Central memory CD8-positive, alpha-beta T cell (primary cell): ENCODE measurements at regions not wholly inside any gene's neighbourhood (a gene's known extent, or its start where the extent isn't known, plus 50 kb on each side); places are given as distances from the start of the nearest gene placed in this dataset.
"Not testable (repeated sequence)": the region's sequence is repeated elsewhere in the genome, so short reads cannot be mapped to it uniquely, and the experiment has no call there.

Experiments used
- ATAC-seq: fragments of 150-1000 bp; cut with Tn5 transposase; replicated peaks from 2 replicates; pipeline ENCODE4 v1.10.0; 2022; ENCODE audit warnings: mild to moderate bottlenecking, moderate FRiP score, moderate number of reproducible peaks; ENCODE audit not compliant: poor library complexity, severe bottlenecking; ENCODE audit errors: extremely low read depth
- DNase-seq, 2 donors: peaks; one replicate each; pipeline ENCODE4 v3.0.0; 2021; ENCODE audit warnings: low spot score in 2 of 2
- H3K27ac Mint-ChIP-seq: one replicate; pipeline ENCODE4 v1.8.0; 2022; ENCODE audit warnings: low read depth, mild to moderate bottlenecking, moderate library complexity, mixed read lengths
- H3K27me3 Mint-ChIP-seq: one replicate; pipeline ENCODE4 v1.8.0; 2022; ENCODE audit warnings: mixed read lengths
- H3K36me3 Mint-ChIP-seq: one replicate; pipeline ENCODE4 v1.8.0; 2022; ENCODE audit warnings: mild to moderate bottlenecking, moderate library complexity, mixed read lengths; ENCODE audit not compliant: insufficient read depth
- H3K4me1 Mint-ChIP-seq: one replicate; pipeline ENCODE4 v1.8.0; 2022; ENCODE audit warnings: mixed read lengths
- H3K4me3 Mint-ChIP-seq: one replicate; pipeline ENCODE4 v1.8.0; 2022; ENCODE audit warnings: mild to moderate bottlenecking, moderate library complexity, mixed read lengths
- H3K9me3 Mint-ChIP-seq: one replicate; pipeline ENCODE4 v1.8.0; 2022; ENCODE audit warnings: mixed read lengths

DNA sequence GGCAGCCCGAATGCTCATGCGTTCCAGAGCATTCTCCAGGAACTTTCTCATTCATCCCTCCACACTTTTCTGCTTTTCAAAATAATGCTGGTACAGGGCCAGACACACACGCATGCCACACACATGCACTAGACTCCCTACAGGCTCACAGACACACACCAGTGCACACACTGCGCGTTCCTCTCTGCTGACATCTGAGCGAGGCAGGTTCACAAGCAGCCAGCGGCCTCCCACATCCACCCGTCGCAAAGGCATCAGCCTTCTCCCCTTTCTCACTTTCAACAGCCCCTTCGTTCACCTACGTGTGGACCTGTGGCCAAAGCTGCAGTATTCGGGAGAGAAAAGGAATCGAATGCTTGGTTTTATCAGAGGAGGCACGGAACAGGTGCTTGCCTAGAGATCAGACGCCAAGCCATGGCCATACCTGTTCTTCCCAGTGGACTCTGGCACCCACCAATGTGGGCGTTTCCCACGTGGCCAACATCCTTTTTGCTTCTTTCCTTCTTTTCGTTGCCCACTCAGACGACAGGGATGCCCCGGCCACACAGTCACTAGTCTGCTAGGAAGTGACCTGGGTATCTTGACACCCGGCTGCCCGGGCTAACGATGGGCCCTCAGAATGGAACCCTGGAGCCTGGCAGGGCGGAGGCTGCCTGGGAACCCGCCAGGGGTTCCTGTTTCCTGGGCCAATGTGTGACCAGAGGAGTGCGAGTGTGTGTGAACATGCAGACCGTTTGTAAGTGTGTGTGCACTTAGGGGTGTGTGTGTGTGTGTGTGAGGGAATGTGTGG lies 85.8 kb upstream of the ID2 start:
- no peaks in the 10 kb centered on the region for H3K4me1 Mint-ChIP-seq
- H3K36me3 Mint-ChIP-seq, result peaks cover 1% of the 10 kb centered on the region
- no peak overlapping the region for H3K4me3 Mint-ChIP-seq
- no peak overlapping the region for H3K27ac Mint-ChIP-seq
- DNase-seq (no peak), ATAC-seq (no peak)
- H3K9me3 Mint-ChIP-seq, result no peaks in the 10 kb centered on the region
- H3K27me3 Mint-ChIP-seq, result no peaks in the 10 kb centered on the region

DNA sequence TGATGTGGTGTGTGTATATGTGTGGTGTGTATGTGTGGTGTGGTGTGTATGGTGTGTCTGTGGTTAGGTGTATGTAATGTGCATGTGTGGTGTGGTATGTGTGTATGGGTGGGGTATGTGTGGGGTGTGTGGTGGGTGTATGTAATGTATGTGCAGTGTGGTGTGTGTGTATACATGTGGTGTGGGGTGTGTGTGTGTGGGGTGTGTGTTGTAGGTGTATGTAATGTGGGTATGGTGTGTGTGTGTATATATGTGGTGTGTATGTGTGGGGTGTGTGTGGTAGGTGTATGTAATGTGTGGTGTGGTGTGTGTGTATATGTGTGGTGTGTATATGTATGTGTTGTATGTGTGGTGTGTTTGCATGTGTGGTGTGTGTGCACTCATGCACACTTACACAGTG lies 84.8 kb upstream of the ID2 start:
- Mint-ChIP-seq H3K27ac (no peak overlapping the region), H3K27me3 (no peaks in the 10 kb centered on the region), H3K4me3 (no peak overlapping the region), H3K4me1 (no peaks in the 10 kb centered on the region), H3K9me3 (no peaks in the 10 kb centered on the region), H3K36me3 (peaks cover 1% of the 10 kb centered on the region)
- no peak for DNase-seq
- ATAC-seq, result no peak

DNA sequence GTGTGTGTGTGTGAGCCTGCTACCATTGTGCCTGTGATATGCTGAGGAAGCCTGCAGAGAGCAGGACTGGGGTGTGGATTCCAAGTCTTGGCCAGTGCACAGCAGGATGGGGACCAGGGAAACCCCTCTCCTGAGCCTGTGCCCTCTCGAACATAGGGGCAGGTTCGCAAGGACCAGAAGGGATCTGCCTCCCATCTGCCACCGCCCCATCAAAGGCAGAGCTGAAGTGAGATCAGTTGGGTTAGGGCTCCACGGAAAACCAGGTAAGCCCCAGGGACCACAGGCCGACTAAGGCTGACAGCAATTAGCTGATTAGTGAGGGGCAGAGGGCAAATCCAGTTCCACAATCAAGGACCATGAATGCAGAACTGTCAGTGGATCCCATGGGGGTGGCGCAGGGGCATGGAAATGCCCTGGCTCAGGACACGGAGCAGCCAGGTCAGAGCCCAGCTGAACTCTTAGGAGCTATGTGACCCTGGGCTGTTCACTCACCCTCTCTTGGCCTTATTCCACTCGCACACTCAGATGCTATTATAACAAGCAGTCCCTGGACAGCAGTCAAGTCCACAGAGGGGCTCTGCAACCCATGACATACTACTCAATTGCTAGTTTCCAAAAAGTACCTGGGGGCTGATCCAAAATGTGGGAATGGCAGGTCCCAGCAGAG lies 84.2 kb upstream of the ID2 start:
- Mint-ChIP-seq H3K4me3 (no peak overlapping the region), H3K4me1 (no peaks in the 10 kb centered on the region), H3K36me3 (peaks cover 1% of the 10 kb centered on the region), H3K9me3 (no peaks in the 10 kb centered on the region), H3K27ac (no peak overlapping the region), H3K27me3 (no peaks in the 10 kb centered on the region)
- ATAC-seq (no peak), DNase-seq (no peak)

DNA sequence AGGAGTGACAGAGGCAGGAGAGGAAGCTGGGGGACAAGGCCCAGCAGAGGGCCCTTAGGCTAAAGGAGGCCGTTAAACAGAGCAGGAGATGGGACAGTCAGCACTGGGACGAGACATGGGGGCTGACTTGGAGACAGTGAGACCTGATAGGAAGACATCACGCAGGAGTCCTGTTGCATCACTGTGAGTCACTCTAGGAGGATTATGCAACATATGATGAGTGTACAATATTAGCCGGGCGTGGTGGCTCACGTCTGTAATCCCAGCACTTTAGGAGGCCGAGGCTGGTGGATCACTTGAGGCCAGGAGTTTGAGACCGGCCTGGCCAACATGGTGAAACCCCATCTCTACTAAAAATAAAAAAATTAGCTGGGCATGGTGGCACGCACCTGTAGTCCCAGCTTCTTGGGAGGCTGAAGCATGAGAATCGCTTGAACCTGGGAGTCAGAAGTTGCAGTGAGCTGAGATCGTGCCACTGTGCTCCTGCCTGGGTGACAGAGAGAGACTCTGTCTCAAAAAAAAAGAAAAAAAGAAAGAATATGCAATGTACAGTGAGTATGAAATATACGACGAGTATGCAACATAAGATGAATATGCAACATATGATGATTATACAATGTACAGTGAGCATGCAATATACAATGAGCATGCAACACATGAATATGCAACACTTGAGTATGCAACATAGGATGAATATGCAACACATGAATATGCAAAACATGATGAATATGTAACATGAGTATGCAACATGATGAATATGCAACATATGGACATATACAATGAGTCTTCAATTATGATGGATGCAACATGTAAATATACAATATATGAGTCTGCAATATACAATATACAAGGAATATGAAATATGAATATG lies 83.3 kb upstream of the ID2 start:
- H3K27ac Mint-ChIP-seq, result no peak overlapping the region
- peaks cover under 1% of the 10 kb centered on the region for H3K36me3 Mint-ChIP-seq
- no peaks in the 10 kb centered on the region for H3K27me3 Mint-ChIP-seq
- DNase-seq, result no peak
- no peaks in the 10 kb centered on the region for H3K4me1 Mint-ChIP-seq
- no peaks in the 10 kb centered on the region for H3K9me3 Mint-ChIP-seq
- ATAC-seq, result no peak
- no peak overlapping the region for H3K4me3 Mint-ChIP-seq

DNA sequence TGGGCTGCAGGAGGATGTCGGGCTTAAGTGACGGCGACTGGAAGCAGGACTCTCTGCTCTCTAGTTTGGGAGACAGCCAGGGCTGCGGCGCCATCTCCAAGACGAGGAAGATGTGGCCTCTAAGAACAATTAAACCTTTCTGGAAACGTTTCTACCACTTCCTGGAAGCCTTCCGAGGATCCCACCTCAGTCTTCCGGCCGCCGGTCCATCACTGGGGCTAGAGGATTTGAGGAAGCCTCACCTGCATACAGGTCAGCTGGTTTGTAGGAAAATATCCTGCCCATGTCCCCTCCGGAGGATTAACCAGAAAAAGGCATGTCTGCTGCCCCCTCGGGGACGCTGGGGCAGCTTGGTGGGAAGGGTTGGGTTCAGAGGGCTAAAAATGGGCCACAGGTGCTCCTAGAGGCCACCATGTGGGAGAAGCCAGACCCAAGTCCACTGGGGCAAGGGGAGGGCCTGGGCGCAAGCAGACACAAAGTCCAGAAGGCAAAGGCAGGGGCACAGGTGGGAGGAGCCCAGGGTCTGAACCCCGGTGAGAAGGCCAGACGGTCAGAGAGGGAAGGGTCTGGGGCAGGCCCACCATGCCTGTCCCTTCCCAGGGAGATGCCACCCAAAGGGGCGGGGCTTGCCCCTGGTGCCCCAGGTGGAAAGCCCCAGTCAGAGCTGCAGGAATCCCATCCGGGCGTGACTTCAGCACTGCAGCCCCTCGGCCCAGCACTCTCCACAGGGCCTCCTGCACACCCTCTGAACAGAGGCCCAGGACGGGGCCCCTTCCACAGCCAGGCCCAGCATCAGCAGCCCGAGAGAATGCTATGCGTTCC lies 82.2 kb upstream of the ID2 start:
- H3K4me1 Mint-ChIP-seq, result no peaks in the 10 kb centered on the region
- ATAC-seq, result no peak
- H3K27ac Mint-ChIP-seq, result no peak overlapping the region

DNA sequence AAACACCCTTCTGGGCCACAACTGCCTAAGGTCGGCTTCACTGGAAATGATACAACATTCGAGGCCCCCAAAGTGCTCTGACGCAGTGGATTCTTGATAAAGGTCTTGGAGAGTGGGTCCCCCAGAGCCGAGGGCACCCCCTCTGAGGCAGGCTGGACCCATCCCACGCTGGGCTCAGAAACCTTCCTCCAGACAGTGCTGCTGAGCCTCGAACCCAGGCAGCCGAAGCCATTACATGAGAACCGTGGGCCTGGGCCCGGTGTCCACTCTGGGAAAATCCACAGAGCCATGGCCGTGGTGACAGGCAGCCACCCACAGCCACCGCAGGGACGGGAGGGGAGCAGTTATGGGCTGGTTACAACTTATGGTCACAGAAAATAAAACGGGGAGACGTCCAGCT lies 81.4 kb upstream of the ID2 start:
- no peaks in the 10 kb centered on the region for H3K27me3 Mint-ChIP-seq
- H3K36me3 Mint-ChIP-seq, result no peaks in the 10 kb centered on the region
- DNase-seq, result no peak
- ATAC-seq, result no peak
- no peaks in the 10 kb centered on the region for H3K4me1 Mint-ChIP-seq
- no peak overlapping the region for H3K27ac Mint-ChIP-seq
- no peak overlapping the region for H3K4me3 Mint-ChIP-seq
- H3K9me3 Mint-ChIP-seq, result no peaks in the 10 kb centered on the region

More for the DNA sequence above, 82.2 kb upstream of the ID2 start:
- no peaks in the 10 kb centered on the region for H3K27me3 Mint-ChIP-seq
- H3K9me3 Mint-ChIP-seq, result no peaks in the 10 kb centered on the region
- no peak overlapping the region for H3K4me3 Mint-ChIP-seq
- no peak for DNase-seq
- no peaks in the 10 kb centered on the region for H3K36me3 Mint-ChIP-seq

DNA sequence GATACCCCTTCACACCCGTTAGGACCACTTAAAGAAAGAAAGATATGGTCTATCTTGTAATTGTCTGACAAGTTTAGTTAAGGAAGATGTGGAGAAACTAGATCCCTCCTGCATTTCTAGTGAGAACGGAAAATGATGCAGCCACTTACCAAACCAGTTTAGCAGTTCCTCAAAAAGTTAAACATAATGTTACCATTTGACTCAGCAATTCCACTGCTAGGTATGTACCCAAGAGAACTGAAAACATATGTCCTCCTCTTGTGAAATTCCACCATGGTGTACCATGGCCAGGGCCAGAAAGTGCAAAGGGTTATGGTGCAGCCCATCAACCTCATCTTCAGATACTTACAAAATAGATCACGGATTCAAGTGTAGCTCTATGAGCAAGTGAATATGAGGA lies 79.0 kb upstream of the ID2 start:
- no peak for DNase-seq
- H3K9me3 Mint-ChIP-seq, result no peaks in the 10 kb centered on the region
- H3K4me1 Mint-ChIP-seq, result peaks cover 5% of the 10 kb centered on the region
- H3K4me3 Mint-ChIP-seq, result no peak overlapping the region
- no peaks in the 10 kb centered on the region for H3K36me3 Mint-ChIP-seq
- ATAC-seq, result no peak
- no peaks in the 10 kb centered on the region for H3K27me3 Mint-ChIP-seq
- H3K27ac Mint-ChIP-seq, result no peak overlapping the region

DNA sequence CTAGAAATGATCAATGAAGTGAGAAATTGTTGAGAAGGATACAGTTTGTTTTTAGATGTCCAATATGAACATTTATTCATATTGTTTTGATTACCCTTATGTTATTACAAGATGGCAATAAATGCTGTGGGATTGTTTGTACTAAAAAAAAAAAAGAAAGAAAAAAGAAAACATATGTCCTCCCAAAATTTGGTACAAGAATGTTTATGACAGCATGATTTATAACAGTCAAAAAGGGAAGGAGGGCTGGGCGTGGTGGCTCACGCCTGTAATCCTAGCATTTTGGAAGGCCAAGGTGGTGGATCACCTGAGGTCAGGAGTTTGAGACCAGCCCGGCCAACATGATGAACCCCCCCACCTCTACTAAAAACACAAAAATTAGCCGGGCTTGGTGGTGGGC lies 78.5 kb upstream of the ID2 start:
- not testable (repeated sequence) for DNase-seq, H3K9me3 Mint-ChIP-seq, H3K27ac Mint-ChIP-seq, H3K36me3 Mint-ChIP-seq, H3K4me3 Mint-ChIP-seq, H3K4me1 Mint-ChIP-seq, ATAC-seq, H3K27me3 Mint-ChIP-seq

DNA sequence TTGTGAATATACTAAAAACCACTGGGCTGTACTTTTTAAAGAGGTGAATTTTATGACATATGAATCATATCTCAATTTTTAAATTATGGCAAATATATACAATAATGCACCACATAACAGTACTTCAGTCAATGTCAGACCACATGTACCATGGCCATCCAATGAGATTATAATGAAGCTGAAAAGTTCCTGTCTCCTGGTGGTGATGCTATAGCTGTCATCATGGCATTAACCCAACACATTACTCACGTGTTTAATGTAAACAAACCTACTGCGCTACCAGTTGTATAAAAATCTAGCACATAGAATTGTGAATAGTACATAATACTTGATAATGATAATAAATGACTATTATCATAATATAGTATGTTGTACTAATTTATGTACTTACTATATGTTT lies 77.6 kb upstream of the ID2 start:
- Mint-ChIP-seq H3K27ac (no peak overlapping the region), H3K4me3 (no peak overlapping the region), H3K36me3 (no peaks in the 10 kb centered on the region), H3K4me1 (peaks cover 18% of the 10 kb centered on the region), H3K27me3 (no peaks in the 10 kb centered on the region), H3K9me3 (no peaks in the 10 kb centered on the region)
- no peak for DNase-seq
- ATAC-seq, result no peak

DNA sequence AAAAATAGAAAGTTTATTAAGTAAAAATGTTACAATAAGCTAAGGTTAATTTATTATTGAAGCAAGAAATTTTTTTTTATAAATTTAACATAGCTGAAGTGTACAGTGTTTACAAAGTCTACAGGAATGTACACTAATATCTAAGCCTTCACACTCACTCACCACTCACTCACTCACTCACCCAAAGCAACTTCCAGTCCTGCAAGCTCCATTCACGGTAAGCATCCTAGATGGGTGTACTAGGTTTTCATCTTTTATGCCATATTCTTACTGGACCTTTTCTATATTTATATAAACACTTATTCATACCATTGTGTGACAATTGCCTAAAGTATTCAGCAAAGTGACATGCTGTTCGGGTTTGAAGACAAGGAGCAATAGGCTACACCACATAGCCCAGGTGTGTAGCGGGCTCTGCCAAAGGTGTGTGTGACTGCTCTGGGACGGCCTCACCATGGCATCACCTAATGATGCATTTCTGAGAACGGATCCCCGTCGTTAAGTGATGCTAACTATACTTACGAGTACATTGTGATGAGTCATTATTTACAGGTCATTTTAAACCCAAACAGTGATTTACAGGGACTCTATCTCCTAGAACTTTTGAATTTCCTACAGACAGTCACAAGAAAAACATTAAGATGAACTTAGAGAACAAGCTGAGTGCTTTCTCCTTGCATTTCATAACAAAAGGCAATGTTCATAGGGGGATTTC lies 76.3 kb upstream of the ID2 start:
- Mint-ChIP-seq H3K36me3 (no peaks in the 10 kb centered on the region), H3K4me3 (no peak overlapping the region), H3K4me1 (peaks cover 20% of the 10 kb centered on the region), H3K27ac (no peak overlapping the region), H3K9me3 (no peaks in the 10 kb centered on the region), H3K27me3 (no peaks in the 10 kb centered on the region)
- DNase-seq (no peak), ATAC-seq (no peak)

DNA sequence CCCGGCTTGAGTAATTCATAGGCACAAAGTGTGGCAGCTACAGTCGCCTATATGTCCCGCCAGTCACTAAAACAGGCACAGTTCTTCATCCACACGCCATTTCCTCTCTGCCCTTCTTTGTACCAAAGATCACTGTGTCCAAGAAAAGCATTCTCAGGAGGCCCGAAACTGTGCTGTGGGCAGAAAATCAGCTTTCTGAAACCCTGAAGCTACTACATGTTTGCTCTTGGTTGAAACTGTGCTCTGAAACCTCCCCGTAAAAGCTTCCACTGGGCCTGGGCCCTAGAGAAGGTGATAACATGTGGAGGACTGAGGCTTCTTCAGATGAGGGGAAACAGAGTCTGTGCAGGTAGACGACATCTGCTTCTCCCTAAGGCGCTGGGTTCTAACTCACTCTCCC lies 75.6 kb upstream of the ID2 start:
- Mint-ChIP-seq H3K27ac (no peak overlapping the region), H3K36me3 (no peaks in the 10 kb centered on the region), H3K4me1 (peaks cover 20% of the 10 kb centered on the region), H3K4me3 (no peak overlapping the region), H3K9me3 (no peaks in the 10 kb centered on the region), H3K27me3 (no peaks in the 10 kb centered on the region)
- no peak for ATAC-seq
- DNase-seq, result no peak
